ENCODE measurements at regions not wholly inside any gene's neighbourhood (a gene's known extent, or its start where the extent isn't known, plus 50 kb on each side); places are given as distances from the start of the nearest gene placed in this dataset.
A peak's percentile ranks its signal among the peaks of the same experiment; 100 is the strongest.

GRCh38 chr13:57224414-57224813, 57.4 kb downstream of the PRR20E start:
- H3K9ac ChIP-seq (ENCODE audit: low read depth, low read length) = no peak overlapping the region
- H3K4me3 ChIP-seq (ENCODE audit: low read depth, low read length) = no peak overlapping the region
- no peaks in the 10 kb centered on the region for H3K4me1 ChIP-seq (ENCODE audit: control insufficient read depth, insufficient read depth, low read length)
- H3K9me3 ChIP-seq (ENCODE audit: control insufficient read depth, insufficient read depth, low read length) = no peaks in the 10 kb centered on the region
- no peaks in the 10 kb centered on the region for H3K27me3 ChIP-seq (ENCODE audit: control insufficient read depth, insufficient read depth, low read length)
- no peaks in the 10 kb centered on the region for H3K36me3 ChIP-seq (ENCODE audit: control insufficient read depth, insufficient read depth, low read length)

GRCh38 chr13:57250472-57250871, 83.5 kb downstream of the PRR20E start:
- Histone ChIP-seq H3K4me3 (ENCODE audit: low read depth, low read length) (no peak overlapping the region), H3K36me3 (ENCODE audit: control insufficient read depth, insufficient read depth, low read length) (no peaks in the 10 kb centered on the region)

GRCh38 chr13:57253551-57253950, 86.6 kb downstream of the PRR20E start:
- Histone ChIP-seq H3K36me3 (ENCODE audit: control insufficient read depth, insufficient read depth, low read length) (no peaks in the 10 kb centered on the region), H3K4me1 (ENCODE audit: control insufficient read depth, insufficient read depth, low read length) (no peaks in the 10 kb centered on the region), H3K9ac (ENCODE audit: low read depth, low read length) (no peak overlapping the region), H3K27me3 (ENCODE audit: control insufficient read depth, insufficient read depth, low read length) (no peaks in the 10 kb centered on the region), H3K9me3 (ENCODE audit: control insufficient read depth, insufficient read depth, low read length) (no peaks in the 10 kb centered on the region), H3K4me3 (ENCODE audit: low read depth, low read length) (no peak overlapping the region)

More at GRCh38 chr13:57250472-57250871, 83.5 kb downstream of the PRR20E start:
- Histone ChIP-seq H3K9me3 (ENCODE audit: control insufficient read depth, insufficient read depth, low read length) (no peaks in the 10 kb centered on the region), H3K4me1 (ENCODE audit: control insufficient read depth, insufficient read depth, low read length) (no peaks in the 10 kb centered on the region), H3K27me3 (ENCODE audit: control insufficient read depth, insufficient read depth, low read length) (no peaks in the 10 kb centered on the region), H3K9ac (ENCODE audit: low read depth, low read length) (no peak overlapping the region)

GRCh38 chr13:57264965-57265364, 98.0 kb downstream of the PRR20E start:
- no peak overlapping the region for H3K4me3 ChIP-seq (ENCODE audit: low read depth, low read length)
- H3K27me3 ChIP-seq (ENCODE audit: control insufficient read depth, insufficient read depth, low read length) = no peaks in the 10 kb centered on the region
- H3K9ac ChIP-seq (ENCODE audit: low read depth, low read length) = no peak overlapping the region
- H3K4me1 ChIP-seq (ENCODE audit: control insufficient read depth, insufficient read depth, low read length) = no peaks in the 10 kb centered on the region
- no peaks in the 10 kb centered on the region for H3K36me3 ChIP-seq (ENCODE audit: control insufficient read depth, insufficient read depth, low read length)
- H3K9me3 ChIP-seq (ENCODE audit: control insufficient read depth, insufficient read depth, low read length) = no peaks in the 10 kb centered on the region

GRCh38 chr13:57270493-57270892, 103.5 kb downstream of the PRR20E start:
- H3K27me3 ChIP-seq (ENCODE audit: control insufficient read depth, insufficient read depth, low read length) = no peaks in the 10 kb centered on the region
- H3K4me1 ChIP-seq (ENCODE audit: control insufficient read depth, insufficient read depth, low read length) = no peaks in the 10 kb centered on the region
- H3K4me3 ChIP-seq (ENCODE audit: low read depth, low read length) = no peak overlapping the region
- no peak overlapping the region for H3K9ac ChIP-seq (ENCODE audit: low read depth, low read length)
- no peaks in the 10 kb centered on the region for H3K9me3 ChIP-seq (ENCODE audit: control insufficient read depth, insufficient read depth, low read length)
- H3K36me3 ChIP-seq (ENCODE audit: control insufficient read depth, insufficient read depth, low read length) = no peaks in the 10 kb centered on the region

- Histone ChIP-seq H3K27me3 (ENCODE audit: control insufficient read depth, insufficient read depth, low read length) (no peaks in the 10 kb centered on the region), H3K4me1 (ENCODE audit: control insufficient read depth, insufficient read depth, low read length) (no peaks in the 10 kb centered on the region), H3K36me3 (ENCODE audit: control insufficient read depth, insufficient read depth, low read length) (no peaks in the 10 kb centered on the region), H3K9ac (ENCODE audit: low read depth, low read length) (no peak overlapping the region), H3K9me3 (ENCODE audit: control insufficient read depth, insufficient read depth, low read length) (no peaks in the 10 kb centered on the region), H3K4me3 (ENCODE audit: low read depth, low read length) (no peak overlapping the region)
Observed at GRCh38 chr13:57286511-57287098, 119.6 kb downstream of the PRR20E start.

- no peak overlapping the region for H3K9ac ChIP-seq (ENCODE audit: low read depth, low read length)
- H3K4me3 ChIP-seq (ENCODE audit: low read depth, low read length) = no peak overlapping the region
- no peaks in the 10 kb centered on the region for H3K4me1 ChIP-seq (ENCODE audit: control insufficient read depth, insufficient read depth, low read length)
- no peaks in the 10 kb centered on the region for H3K9me3 ChIP-seq (ENCODE audit: control insufficient read depth, insufficient read depth, low read length)
- no peaks in the 10 kb centered on the region for H3K36me3 ChIP-seq (ENCODE audit: control insufficient read depth, insufficient read depth, low read length)
- no peaks in the 10 kb centered on the region for H3K27me3 ChIP-seq (ENCODE audit: control insufficient read depth, insufficient read depth, low read length)
Observed at GRCh38 chr13:57302604-57303003, 135.6 kb downstream of the PRR20E start.

GRCh38 chr13:57311009-57311586, 144.1 kb downstream of the PRR20E start:
- Histone ChIP-seq H3K27me3 (ENCODE audit: control insufficient read depth, insufficient read depth, low read length) (no peaks in the 10 kb centered on the region), H3K36me3 (ENCODE audit: control insufficient read depth, insufficient read depth, low read length) (no peaks in the 10 kb centered on the region), H3K4me1 (ENCODE audit: control insufficient read depth, insufficient read depth, low read length) (peaks cover 3% of the 10 kb centered on the region), H3K4me3 (ENCODE audit: low read depth, low read length) (peak overlapping the region; percentile 63), H3K9ac (ENCODE audit: low read depth, low read length) (no peak overlapping the region), H3K9me3 (ENCODE audit: control insufficient read depth, insufficient read depth, low read length) (no peaks in the 10 kb centered on the region)

GRCh38 chr13:57314897-57315520, 148.0 kb downstream of the PRR20E start:
- Histone ChIP-seq H3K4me1 (ENCODE audit: control insufficient read depth, insufficient read depth, low read length) (peaks cover 3% of the 10 kb centered on the region), H3K4me3 (ENCODE audit: low read depth, low read length) (no peak overlapping the region), H3K9ac (ENCODE audit: low read depth, low read length) (no peak overlapping the region), H3K36me3 (ENCODE audit: control insufficient read depth, insufficient read depth, low read length) (no peaks in the 10 kb centered on the region), H3K9me3 (ENCODE audit: control insufficient read depth, insufficient read depth, low read length) (no peaks in the 10 kb centered on the region), H3K27me3 (ENCODE audit: control insufficient read depth, insufficient read depth, low read length) (no peaks in the 10 kb centered on the region)

GRCh38 chr13:57326532-57326931, 159.5 kb downstream of the PRR20E start:
- Histone ChIP-seq H3K9ac (ENCODE audit: low read depth, low read length) (no peak overlapping the region), H3K9me3 (ENCODE audit: control insufficient read depth, insufficient read depth, low read length) (no peaks in the 10 kb centered on the region), H3K27me3 (ENCODE audit: control insufficient read depth, insufficient read depth, low read length) (no peaks in the 10 kb centered on the region), H3K4me3 (ENCODE audit: low read depth, low read length) (no peak overlapping the region), H3K4me1 (ENCODE audit: control insufficient read depth, insufficient read depth, low read length) (no peaks in the 10 kb centered on the region), H3K36me3 (ENCODE audit: control insufficient read depth, insufficient read depth, low read length) (no peaks in the 10 kb centered on the region)

- Histone ChIP-seq H3K9me3 (ENCODE audit: control insufficient read depth, insufficient read depth, low read length) (no peaks in the 10 kb centered on the region), H3K36me3 (ENCODE audit: control insufficient read depth, insufficient read depth, low read length) (no peaks in the 10 kb centered on the region), H3K27me3 (ENCODE audit: control insufficient read depth, insufficient read depth, low read length) (no peaks in the 10 kb centered on the region), H3K4me3 (ENCODE audit: low read depth, low read length) (no peak overlapping the region), H3K4me1 (ENCODE audit: control insufficient read depth, insufficient read depth, low read length) (no peaks in the 10 kb centered on the region), H3K9ac (ENCODE audit: low read depth, low read length) (no peak overlapping the region)
Observed at GRCh38 chr13:57340878-57341277, 173.9 kb downstream of the PRR20E start.

GRCh38 chr13:57345526-57345925, 178.5 kb downstream of the PRR20E start:
- H3K4me1 ChIP-seq (ENCODE audit: control insufficient read depth, insufficient read depth, low read length) = no peaks in the 10 kb centered on the region
- H3K27me3 ChIP-seq (ENCODE audit: control insufficient read depth, insufficient read depth, low read length) = no peaks in the 10 kb centered on the region

More at GRCh38 chr13:57345526-57345925, 178.5 kb downstream of the PRR20E start:
- Histone ChIP-seq H3K9ac (ENCODE audit: low read depth, low read length) (no peak overlapping the region), H3K4me3 (ENCODE audit: low read depth, low read length) (no peak overlapping the region), H3K36me3 (ENCODE audit: control insufficient read depth, insufficient read depth, low read length) (no peaks in the 10 kb centered on the region), H3K9me3 (ENCODE audit: control insufficient read depth, insufficient read depth, low read length) (no peaks in the 10 kb centered on the region)
